ENCODE measurements at regions not wholly inside any gene's neighbourhood (a gene's known extent, or its start where the extent isn't known, plus 50 kb on each side); places are given as distances from the start of the nearest gene placed in this dataset.

- Mint-ChIP-seq H3K27ac (ENCODE audit: unreplicated experiment) (no peak overlapping the region), H3K4me3 (ENCODE audit: unreplicated experiment) (no peak overlapping the region), H3K27me3 (ENCODE audit: low read depth) (peaks cover 32% of the 10 kb centered on the region), H3K36me3 (ENCODE audit: low read depth) (no peaks in the 10 kb centered on the region), H3K4me1 (ENCODE audit: low read depth) (no peaks in the 10 kb centered on the region), H3K9me3 (ENCODE audit: low read depth) (peaks cover 7% of the 10 kb centered on the region)
- DNase-seq (ENCODE audit: low spot score) = no peak
- TF ChIP-seq CTCF (IDR thresholded peaks at IDR 0.05) = no peak
Measured at GRCh38 chr2:67065046-67065445, 332.1 kb upstream of the ETAA1 start.

- Mint-ChIP-seq H3K27me3 (ENCODE audit: low read depth) (peaks cover 36% of the 10 kb centered on the region), H3K36me3 (ENCODE audit: low read depth) (no peaks in the 10 kb centered on the region), H3K9me3 (ENCODE audit: low read depth) (no peaks in the 10 kb centered on the region), H3K4me1 (ENCODE audit: low read depth) (no peaks in the 10 kb centered on the region), H3K4me3 (ENCODE audit: unreplicated experiment) (no peak overlapping the region), H3K27ac (ENCODE audit: unreplicated experiment) (no peak overlapping the region)
- DNase-seq (ENCODE audit: low spot score) = no peak
- TF ChIP-seq CTCF (IDR thresholded peaks at IDR 0.05) = no peak
Measured at GRCh38 chr2:67066782-67067181, 330.4 kb upstream of the ETAA1 start.

- no peak for TF ChIP-seq CTCF (IDR thresholded peaks at IDR 0.05)
- H3K27me3 Mint-ChIP-seq (ENCODE audit: low read depth) = peaks cover 35% of the 10 kb centered on the region
- H3K4me3 Mint-ChIP-seq (ENCODE audit: unreplicated experiment) = no peak overlapping the region
- no peak for DNase-seq (ENCODE audit: low spot score)
- H3K27ac Mint-ChIP-seq (ENCODE audit: unreplicated experiment) = no peak overlapping the region
- no peaks in the 10 kb centered on the region for H3K36me3 Mint-ChIP-seq (ENCODE audit: low read depth)
- H3K4me1 Mint-ChIP-seq (ENCODE audit: low read depth) = no peaks in the 10 kb centered on the region
- H3K9me3 Mint-ChIP-seq (ENCODE audit: low read depth) = no peaks in the 10 kb centered on the region
Measured at GRCh38 chr2:67067656-67068055, 329.5 kb upstream of the ETAA1 start.

GRCh38 chr2:67070826-67071225 lies 326.3 kb upstream of the ETAA1 start:
- H3K9me3 Mint-ChIP-seq (ENCODE audit: low read depth) = peaks cover 2% of the 10 kb centered on the region

GRCh38 chr2:67075056-67075455 lies 322.1 kb upstream of the ETAA1 start:
- DNase-seq (ENCODE audit: low spot score) = no peak
- Mint-ChIP-seq H3K4me1 (ENCODE audit: low read depth) (no peaks in the 10 kb centered on the region), H3K27ac (ENCODE audit: unreplicated experiment) (no peak overlapping the region)

More at GRCh38 chr2:67070826-67071225, 326.3 kb upstream of the ETAA1 start:
- peaks cover 38% of the 10 kb centered on the region for H3K27me3 Mint-ChIP-seq (ENCODE audit: low read depth)
- DNase-seq (ENCODE audit: low spot score) = no peak
- H3K4me3 Mint-ChIP-seq (ENCODE audit: unreplicated experiment) = no peak overlapping the region
- no peak for TF ChIP-seq CTCF (IDR thresholded peaks at IDR 0.05)
- H3K4me1 Mint-ChIP-seq (ENCODE audit: low read depth) = no peaks in the 10 kb centered on the region
- no peak overlapping the region for H3K27ac Mint-ChIP-seq (ENCODE audit: unreplicated experiment)
- peaks cover 3% of the 10 kb centered on the region for H3K36me3 Mint-ChIP-seq (ENCODE audit: low read depth)

More at GRCh38 chr2:67075056-67075455, 322.1 kb upstream of the ETAA1 start:
- no peak overlapping the region for H3K4me3 Mint-ChIP-seq (ENCODE audit: unreplicated experiment)
- H3K9me3 Mint-ChIP-seq (ENCODE audit: low read depth) = peaks cover 2% of the 10 kb centered on the region
- peaks cover 3% of the 10 kb centered on the region for H3K36me3 Mint-ChIP-seq (ENCODE audit: low read depth)
- H3K27me3 Mint-ChIP-seq (ENCODE audit: low read depth) = peaks cover 18% of the 10 kb centered on the region
- no peak for TF ChIP-seq CTCF (IDR thresholded peaks at IDR 0.05)

All from chondrocyte (in vitro differentiated cells).